ENCODE measurements at regions not wholly inside any gene's neighbourhood (a gene's known extent, or its start where the extent isn't known, plus 50 kb on each side); places are given as distances from the start of the nearest gene placed in this dataset.

GRCh38 chr1:83813576-83813975, 185.4 kb downstream of the TTLL7 start:
- no peak for TF ChIP-seq CTCF (IDR thresholded peaks at IDR 0.05)

GRCh38 chr1:83810144-83810543, 188.8 kb downstream of the TTLL7 start:
- TF ChIP-seq CTCF (IDR thresholded peaks at IDR 0.05): no peak

- no peak for TF ChIP-seq CTCF (IDR thresholded peaks at IDR 0.05)
Measured at GRCh38 chr1:83808536-83808935, 190.4 kb downstream of the TTLL7 start.

GRCh38 chr1:83807821-83808220, 191.1 kb downstream of the TTLL7 start:
- no peak for TF ChIP-seq CTCF (IDR thresholded peaks at IDR 0.05)

GRCh38 chr1:83807231-83807630, 191.7 kb downstream of the TTLL7 start:
- no peak for TF ChIP-seq CTCF (IDR thresholded peaks at IDR 0.05)

- no peak for TF ChIP-seq CTCF (IDR thresholded peaks at IDR 0.05)
Measured at GRCh38 chr1:83805921-83806320, 193.0 kb downstream of the TTLL7 start.

GRCh38 chr1:83802460-83803152, 196.3 kb downstream of the TTLL7 start:
- no peak for TF ChIP-seq CTCF (IDR thresholded peaks at IDR 0.05)

- no peak for TF ChIP-seq CTCF (IDR thresholded peaks at IDR 0.05)
Measured at GRCh38 chr1:83802023-83802422, 196.9 kb downstream of the TTLL7 start.
